ENCODE measurements at regions not wholly inside any gene's neighbourhood (a gene's known extent, or its start where the extent isn't known, plus 50 kb on each side); places are given as distances from the start of the nearest gene placed in this dataset.

DNA sequence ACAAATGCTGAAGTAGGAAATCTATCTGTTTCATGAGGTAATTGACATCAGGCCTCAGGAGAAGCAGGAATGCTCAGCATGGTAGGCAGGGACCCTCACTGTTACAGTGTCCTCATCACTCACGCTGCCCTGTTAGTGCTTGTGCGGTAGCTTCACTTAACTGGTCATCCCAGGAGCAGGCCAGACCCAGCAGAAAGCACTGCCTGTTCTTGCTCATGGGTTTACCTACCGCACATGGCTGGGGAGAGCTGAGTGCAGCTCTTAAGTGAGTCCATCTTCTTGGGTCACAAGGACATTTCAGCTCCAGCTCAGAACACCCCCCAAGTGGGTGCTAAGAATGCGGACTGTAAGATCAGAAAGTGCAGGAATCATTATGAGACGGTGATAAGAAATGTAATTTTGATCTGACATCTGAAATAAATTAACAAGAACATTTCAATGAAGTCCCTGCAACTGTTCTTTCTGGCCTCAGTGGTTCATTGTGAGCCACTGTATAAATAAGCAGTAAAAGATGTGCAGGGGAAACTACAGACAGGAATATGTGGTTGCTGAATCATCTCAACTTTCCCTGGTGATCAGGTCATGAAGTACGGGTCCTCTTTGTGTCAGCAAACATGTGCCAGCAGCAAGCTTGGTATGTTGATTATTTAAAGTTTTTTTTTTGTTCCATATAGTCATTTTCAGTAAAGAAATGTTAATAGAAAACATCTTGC, 757.7 kb upstream of the TMEM132C start:
- Histone ChIP-seq H3K9me3 (peaks cover 0 to 8% (median 0%) of the 10 kb centered on the region in 8 donors), H3K4me1 (no peaks in the 10 kb centered on the region), H3K36me3 (no peaks in the 10 kb centered on the region), H3K27ac (no peak overlapping the region), H3K4me3 (no peak overlapping the region), H3K27me3 (replicated peaks in 1 of 7) (no peaks in the 10 kb centered on the region)
- WGBS, 5 donors = 78 to 92% (median 78%) methylated on average over 6 of the region's 6 CpGs
- TF ChIP-seq POLR2A (IDR thresholded peaks at IDR 0.05) (no peak), CTCF (IDR thresholded peaks at IDR 0.05 in 8 of 11, conservative IDR thresholded peaks at IDR 0.05 in 3 of 11) (no peak), POLR2AphosphoS5 (IDR thresholded peaks at IDR 0.05) (no peak)
- intact Hi-C loops (cut with DNase I; ENCODE audit: low total_unique reads) = no loop called here
- no peak for DNase-seq

DNA sequence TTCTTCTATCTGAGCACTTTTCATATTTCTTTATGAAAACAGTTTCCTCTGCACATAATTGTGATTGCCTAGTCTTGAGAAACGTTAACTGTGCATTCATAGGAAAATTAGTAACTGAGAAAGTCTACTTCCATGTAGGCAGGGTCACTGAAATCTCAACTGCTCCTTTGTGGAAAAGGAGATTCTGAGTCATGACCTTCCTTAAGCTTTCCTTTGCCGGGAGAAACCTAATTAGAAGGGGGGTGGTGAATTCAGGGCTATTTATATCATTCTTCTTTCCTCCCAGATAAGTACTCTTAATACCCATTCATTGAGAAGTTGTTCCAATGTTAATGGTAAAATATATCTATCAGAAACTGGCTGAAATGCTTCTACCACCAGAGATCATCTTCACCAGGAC, 751.0 kb upstream of the TMEM132C start:
- H3K36me3 ChIP-seq = no peaks in the 10 kb centered on the region
- H3K27me3 ChIP-seq (replicated peaks in 1 of 7) = no peaks in the 10 kb centered on the region
- H3K9me3 ChIP-seq = no peaks in the 10 kb centered on the region
- WGBS, 5 donors = 30 to 60% (median 44%) methylated on average over 2 of the region's 2 CpGs
- DNase-seq = no peak
- H3K27ac ChIP-seq = no peak overlapping the region
- TF ChIP-seq POLR2A (IDR thresholded peaks at IDR 0.05) (no peak), CTCF (IDR thresholded peaks at IDR 0.05 in 8 of 11, conservative IDR thresholded peaks at IDR 0.05 in 3 of 11) (no peak), POLR2AphosphoS5 (IDR thresholded peaks at IDR 0.05) (no peak)
- H3K4me3 ChIP-seq = no peak overlapping the region
- no peaks in the 10 kb centered on the region for H3K4me1 ChIP-seq
- intact Hi-C loops (cut with DNase I; ENCODE audit: low total_unique reads) = no loop called here

- H3K27me3 ChIP-seq (replicated peaks in 1 of 7) = no peaks in the 10 kb centered on the region
- no peaks in the 10 kb centered on the region for H3K4me1 ChIP-seq
- H3K9me3 ChIP-seq = no peaks in the 10 kb centered on the region
- TF ChIP-seq CTCF (IDR thresholded peaks at IDR 0.05 in 8 of 11, conservative IDR thresholded peaks at IDR 0.05 in 3 of 11) (no peak), POLR2AphosphoS5 (IDR thresholded peaks at IDR 0.05) (no peak), POLR2A (IDR thresholded peaks at IDR 0.05) (no peak)
- no peak for DNase-seq
- intact Hi-C loops (cut with DNase I; ENCODE audit: low total_unique reads) = no loop called here
- WGBS, 5 donors = 60 to 92% (median 77%) methylated on average over 1 of the region's 1 CpG
- no peak overlapping the region for H3K4me3 ChIP-seq
- no peak overlapping the region for H3K27ac ChIP-seq
- H3K36me3 ChIP-seq = no peaks in the 10 kb centered on the region
Measured at GRCh38 chr12:127516467-127516866, 750.5 kb upstream of the TMEM132C start.

DNA sequence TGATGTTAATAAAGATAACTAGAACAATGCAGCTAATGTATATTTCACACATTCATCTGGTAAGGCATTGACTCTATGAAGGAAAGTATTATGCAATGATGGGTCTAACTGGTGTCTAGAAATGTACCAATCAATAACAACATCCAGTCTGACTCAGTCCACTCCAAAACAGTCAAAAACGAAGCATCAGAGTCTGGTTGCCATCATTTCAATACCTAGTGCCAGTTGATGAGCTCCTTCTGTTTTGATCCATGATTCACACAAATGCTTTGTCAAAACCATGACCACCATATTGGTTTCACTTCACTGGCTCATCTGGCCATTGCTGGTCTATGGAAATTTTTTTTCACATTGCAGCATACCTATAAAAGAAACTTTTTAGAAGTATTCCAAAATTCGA, 747.2 kb upstream of the TMEM132C start:
- H3K27ac ChIP-seq = no peak overlapping the region
- H3K9me3 ChIP-seq = no peaks in the 10 kb centered on the region
- 47 to 66% (median 50%) methylated on average over 2 of the region's 2 CpGs for WGBS, 5 donors
- H3K27me3 ChIP-seq (replicated peaks in 1 of 7) = no peaks in the 10 kb centered on the region
- intact Hi-C loops (cut with DNase I; ENCODE audit: low total_unique reads) = no loop called here
- no peak overlapping the region for H3K4me3 ChIP-seq
- H3K4me1 ChIP-seq = no peaks in the 10 kb centered on the region
- H3K36me3 ChIP-seq = no peaks in the 10 kb centered on the region
- TF ChIP-seq POLR2AphosphoS5 (IDR thresholded peaks at IDR 0.05) = no peak
- TF ChIP-seq CTCF (IDR thresholded peaks at IDR 0.05 in 8 of 11, conservative IDR thresholded peaks at IDR 0.05 in 3 of 11) = no peak
- no peak for TF ChIP-seq POLR2A (IDR thresholded peaks at IDR 0.05)
- DNase-seq = no peak
